ENCODE measurements at regions not wholly inside any gene's neighbourhood (a gene's known extent, or its start where the extent isn't known, plus 50 kb on each side); places are given as distances from the start of the nearest gene placed in this dataset.

- H3F3A ChIP-seq (replicated peaks; ENCODE audit: insufficient read depth) = no peaks in the 10 kb centered on the region
- no peak overlapping the region for H3K4me3 ChIP-seq (ENCODE audit: low read depth in 2 of 2, low read length in 1 of 2)
- TF ChIP-seq MXI1 (IDR thresholded peaks at IDR 0.05; ENCODE audit: low read depth, low read length) (no peak), GABPA (IDR thresholded peaks at IDR 0.05; ENCODE audit: low read depth) (no peak), RFX5 (IDR thresholded peaks at IDR 0.05; ENCODE audit: low read length) (no peak), RCOR1 (IDR thresholded peaks at IDR 0.05; ENCODE audit: low read length) (no peak), SMC3 (IDR thresholded peaks at IDR 0.05; ENCODE audit: low read depth, low read length) (no peak), PBX3 (IDR thresholded peaks at IDR 0.05) (no peak), CTCF (IDR thresholded peaks at IDR 0.05) (no peak), TCF12 (IDR thresholded peaks at IDR 0.05) (no peak), JUND (IDR thresholded peaks at IDR 0.05) (no peak), ELF1 (IDR thresholded peaks at IDR 0.05) (no peak), RXRA (IDR thresholded peaks at IDR 0.05; ENCODE audit: borderline replicate concordance, low read depth) (no peak)
- TF ChIP-seq, protein P1, sequence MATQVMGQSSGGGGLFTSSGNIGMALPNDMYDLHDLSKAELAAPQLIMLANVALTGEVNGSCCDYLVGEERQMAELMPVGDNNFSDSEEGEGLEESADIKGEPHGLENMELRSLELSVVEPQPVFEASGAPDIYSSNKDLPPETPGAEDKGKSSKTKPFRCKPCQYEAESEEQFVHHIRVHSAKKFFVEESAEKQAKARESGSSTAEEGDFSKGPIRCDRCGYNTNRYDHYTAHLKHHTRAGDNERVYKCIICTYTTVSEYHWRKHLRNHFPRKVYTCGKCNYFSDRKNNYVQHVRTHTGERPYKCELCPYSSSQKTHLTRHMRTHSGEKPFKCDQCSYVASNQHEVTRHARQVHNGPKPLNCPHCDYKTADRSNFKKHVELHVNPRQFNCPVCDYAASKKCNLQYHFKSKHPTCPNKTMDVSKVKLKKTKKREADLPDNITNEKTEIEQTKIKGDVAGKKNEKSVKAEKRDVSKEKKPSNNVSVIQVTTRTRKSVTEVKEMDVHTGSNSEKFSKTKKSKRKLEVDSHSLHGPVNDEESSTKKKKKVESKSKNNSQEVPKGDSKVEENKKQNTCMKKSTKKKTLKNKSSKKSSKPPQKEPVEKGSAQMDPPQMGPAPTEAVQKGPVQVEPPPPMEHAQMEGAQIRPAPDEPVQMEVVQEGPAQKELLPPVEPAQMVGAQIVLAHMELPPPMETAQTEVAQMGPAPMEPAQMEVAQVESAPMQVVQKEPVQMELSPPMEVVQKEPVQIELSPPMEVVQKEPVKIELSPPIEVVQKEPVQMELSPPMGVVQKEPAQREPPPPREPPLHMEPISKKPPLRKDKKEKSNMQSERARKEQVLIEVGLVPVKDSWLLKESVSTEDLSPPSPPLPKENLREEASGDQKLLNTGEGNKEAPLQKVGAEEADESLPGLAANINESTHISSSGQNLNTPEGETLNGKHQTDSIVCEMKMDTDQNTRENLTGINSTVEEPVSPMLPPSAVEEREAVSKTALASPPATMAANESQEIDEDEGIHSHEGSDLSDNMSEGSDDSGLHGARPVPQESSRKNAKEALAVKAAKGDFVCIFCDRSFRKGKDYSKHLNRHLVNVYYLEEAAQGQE (IDR thresholded peaks at IDR 0.05; ENCODE audit: low read depth, low read length) = no peak
- no peak overlapping the region for H3K27ac ChIP-seq (ENCODE audit: low read depth in 2 of 2, low read length in 1 of 2)
- no peak for DNase-seq
- H3K9ac ChIP-seq = no peak overlapping the region
- H3K9me3 ChIP-seq = peaks cover 3% of the 10 kb centered on the region; the same call in 1 of the 2 replicates
- POLR2A ChIA-PET = no interaction called here
- no peaks in the 10 kb centered on the region for H3K79me2 ChIP-seq (ENCODE audit: insufficient read depth)
- no peaks in the 10 kb centered on the region for H3K4me1 ChIP-seq (ENCODE audit: control insufficient read depth in 1 of 2, insufficient read depth in 2 of 2, low read depth in 1 of 2, low read length in 1 of 2)
- no peaks in the 10 kb centered on the region for H3K9me2 ChIP-seq
- no peaks in the 10 kb centered on the region for H3K27me3 ChIP-seq (ENCODE audit: insufficient read depth)
- 52% methylated on average over 6 of the region's 6 CpGs for WGBS (ENCODE audit: low lambda C conversion rate)
- H4K20me1 ChIP-seq (ENCODE audit: insufficient read depth) = no peaks in the 10 kb centered on the region
- no peaks in the 10 kb centered on the region for H3K36me3 ChIP-seq (replicated peaks in 1 of 2; ENCODE audit: control insufficient read depth in 1 of 2, insufficient read depth in 2 of 2, low read length in 1 of 2)
- no peak overlapping the region for H2AFZ ChIP-seq (ENCODE audit: low read depth)
- CTCF ChIA-PET = interaction anchor here (1.4 kb wide), 1 partner anchor 74 kb away, joined by 3 read pairs; no protein-coding TSS in a partner anchor
- no peak overlapping the region for H3K4me2 ChIP-seq
Observed at GRCh38 chr2:16167451-16167861, 227.1 kb downstream of the MYCN start.
